ENCODE measurements at regions not wholly inside any gene's neighbourhood (a gene's known extent, or its start where the extent isn't known, plus 50 kb on each side); places are given as distances from the start of the nearest gene placed in this dataset.

GRCh38 chr11:95556342-95557163 lies 233.0 kb downstream of the FAM76B start:
- no peak for TF ChIP-seq EZH2 (IDR thresholded peaks at IDR 0.05; ENCODE audit: borderline replicate concordance)
- TF ChIP-seq, protein P1, sequence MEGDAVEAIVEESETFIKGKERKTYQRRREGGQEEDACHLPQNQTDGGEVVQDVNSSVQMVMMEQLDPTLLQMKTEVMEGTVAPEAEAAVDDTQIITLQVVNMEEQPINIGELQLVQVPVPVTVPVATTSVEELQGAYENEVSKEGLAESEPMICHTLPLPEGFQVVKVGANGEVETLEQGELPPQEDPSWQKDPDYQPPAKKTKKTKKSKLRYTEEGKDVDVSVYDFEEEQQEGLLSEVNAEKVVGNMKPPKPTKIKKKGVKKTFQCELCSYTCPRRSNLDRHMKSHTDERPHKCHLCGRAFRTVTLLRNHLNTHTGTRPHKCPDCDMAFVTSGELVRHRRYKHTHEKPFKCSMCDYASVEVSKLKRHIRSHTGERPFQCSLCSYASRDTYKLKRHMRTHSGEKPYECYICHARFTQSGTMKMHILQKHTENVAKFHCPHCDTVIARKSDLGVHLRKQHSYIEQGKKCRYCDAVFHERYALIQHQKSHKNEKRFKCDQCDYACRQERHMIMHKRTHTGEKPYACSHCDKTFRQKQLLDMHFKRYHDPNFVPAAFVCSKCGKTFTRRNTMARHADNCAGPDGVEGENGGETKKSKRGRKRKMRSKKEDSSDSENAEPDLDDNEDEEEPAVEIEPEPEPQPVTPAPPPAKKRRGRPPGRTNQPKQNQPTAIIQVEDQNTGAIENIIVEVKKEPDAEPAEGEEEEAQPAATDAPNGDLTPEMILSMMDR (IDR thresholded peaks at IDR 0.05; ENCODE audit: poor library complexity), result no peak
- peak; percentile 29 for TF ChIP-seq EZH2phosphoT487 (IDR thresholded peaks at IDR 0.05; ENCODE audit: low read depth, severe bottlenecking, unreplicated experiment)
- Histone ChIP-seq H3K4me1 (ENCODE audit: insufficient read depth) (peaks cover 10% of the 10 kb centered on the region), H3K9me2 (replicated peaks; ENCODE audit: insufficient read depth) (no peaks in the 10 kb centered on the region), H3K9me3 (ENCODE audit: low read depth) (no peaks in the 10 kb centered on the region), H2AFZ (no peak overlapping the region), H3K27ac (peak overlapping the region; percentile 50), H3K4me2 (no peak overlapping the region), H3K4me3 (no peak overlapping the region), H3K27me3 (no peaks in the 10 kb centered on the region), H3K79me2 (no peaks in the 10 kb centered on the region), H3K36me3 (replicated peaks; ENCODE audit: insufficient read depth, low read depth) (no peaks in the 10 kb centered on the region), H4K20me1 (ENCODE audit: insufficient read depth, poor library complexity, severe bottlenecking) (no peaks in the 10 kb centered on the region)
- WGBS (ENCODE audit: low lambda C conversion rate, missing lambda C conversion rate), result 58% methylated on average over 5 of the region's 5 CpGs
- DNase-seq (ENCODE audit: low spot score), result peak; percentile 17

GRCh38 chr11:95556011-95556341 lies 233.6 kb downstream of the FAM76B start:
- Histone ChIP-seq H4K20me1 (ENCODE audit: insufficient read depth, poor library complexity, severe bottlenecking) (no peaks in the 10 kb centered on the region), H3K27me3 (no peaks in the 10 kb centered on the region), H3K4me3 (no peak overlapping the region), H3K27ac (peak overlapping the region; percentile 50), H3K36me3 (replicated peaks; ENCODE audit: insufficient read depth, low read depth) (no peaks in the 10 kb centered on the region), H2AFZ (no peak overlapping the region), H3K9me3 (ENCODE audit: low read depth) (no peaks in the 10 kb centered on the region), H3K9me2 (replicated peaks; ENCODE audit: insufficient read depth) (no peaks in the 10 kb centered on the region), H3K4me2 (no peak overlapping the region), H3K4me1 (ENCODE audit: insufficient read depth) (peaks cover 10% of the 10 kb centered on the region), H3K79me2 (no peaks in the 10 kb centered on the region)
- no peak for TF ChIP-seq EZH2 (IDR thresholded peaks at IDR 0.05; ENCODE audit: borderline replicate concordance)
- TF ChIP-seq, protein P1 (IDR thresholded peaks at IDR 0.05; ENCODE audit: poor library complexity), result no peak
- TF ChIP-seq EZH2phosphoT487 (IDR thresholded peaks at IDR 0.05; ENCODE audit: low read depth, severe bottlenecking, unreplicated experiment), result no peak
- no peak for DNase-seq (ENCODE audit: low spot score)

- Histone ChIP-seq H3K79me2 (no peaks in the 10 kb centered on the region), H3K27me3 (no peaks in the 10 kb centered on the region), H3K9me2 (replicated peaks; ENCODE audit: insufficient read depth) (no peaks in the 10 kb centered on the region), H3K4me3 (no peak overlapping the region), H3K9me3 (ENCODE audit: low read depth) (no peaks in the 10 kb centered on the region), H2AFZ (no peak overlapping the region), H3K36me3 (replicated peaks; ENCODE audit: insufficient read depth, low read depth) (no peaks in the 10 kb centered on the region), H3K4me1 (ENCODE audit: insufficient read depth) (peaks cover 10% of the 10 kb centered on the region), H4K20me1 (ENCODE audit: insufficient read depth, poor library complexity, severe bottlenecking) (no peaks in the 10 kb centered on the region), H3K4me2 (no peak overlapping the region), H3K27ac (no peak overlapping the region)
- TF ChIP-seq, protein P1 (IDR thresholded peaks at IDR 0.05; ENCODE audit: poor library complexity), result no peak
- no peak for TF ChIP-seq EZH2 (IDR thresholded peaks at IDR 0.05; ENCODE audit: borderline replicate concordance)
- TF ChIP-seq EZH2phosphoT487 (IDR thresholded peaks at IDR 0.05; ENCODE audit: low read depth, severe bottlenecking, unreplicated experiment), result no peak
- WGBS (ENCODE audit: low lambda C conversion rate, missing lambda C conversion rate), result 71% methylated on average over 4 of the region's 4 CpGs
- DNase-seq (ENCODE audit: low spot score), result no peak
Measured at GRCh38 chr11:95554911-95555310, 234.7 kb downstream of the FAM76B start.
